ENCODE measurements at regions not wholly inside any gene's neighbourhood (a gene's known extent, or its start where the extent isn't known, plus 50 kb on each side); places are given as distances from the start of the nearest gene placed in this dataset.
"Not testable (repeated sequence)": the region's sequence is repeated elsewhere in the genome, so short reads cannot be mapped to it uniquely, and the experiment has no call there.

DNA sequence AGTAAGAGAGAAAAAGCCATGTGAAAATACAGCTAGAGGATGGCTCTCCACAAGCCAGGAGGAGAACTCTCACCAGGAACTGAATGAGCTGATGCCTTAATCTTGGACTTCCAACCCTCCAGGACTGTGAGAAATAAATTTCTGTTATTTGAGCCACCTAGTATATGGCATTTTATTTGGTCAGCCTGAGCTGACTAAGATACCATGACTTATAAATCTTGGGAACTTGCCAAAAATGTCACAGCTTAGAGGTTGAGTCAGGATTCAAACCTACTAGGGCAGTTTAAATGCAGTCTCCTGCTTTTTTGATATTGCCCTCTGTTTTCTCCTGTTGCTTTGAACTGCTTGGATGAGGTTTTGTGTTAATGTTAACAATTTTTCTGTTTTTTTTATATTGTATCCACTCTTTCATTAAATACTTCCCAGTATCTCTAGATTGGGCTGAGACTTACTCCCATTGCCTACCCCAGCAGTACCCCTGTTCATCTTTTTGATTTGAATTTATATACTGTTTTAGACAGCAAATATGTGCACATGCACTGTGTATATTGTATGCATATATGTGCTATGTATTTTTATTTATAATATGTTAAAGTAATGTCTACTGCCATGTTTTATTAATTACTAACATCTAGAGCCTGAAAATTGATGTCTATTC lies 1223.2 kb downstream of the OTOL1 start:
- no peak overlapping the region for H3K9ac ChIP-seq (ENCODE audit: low read length)
- DNase-seq = peak; percentile 27
- H2BK15ac ChIP-seq (replicated peaks; ENCODE audit: low read depth) = peak overlapping the region; percentile 57
- peak overlapping the region; percentile 55 for H3K4ac ChIP-seq (ENCODE audit: low read depth, low read length)
- no peaks in the 10 kb centered on the region for H3K79me2 ChIP-seq (ENCODE audit: control insufficient read depth, insufficient read depth, low read length)
- no peak overlapping the region for H3K56ac ChIP-seq (ENCODE audit: low read length)
- no peak overlapping the region for H4K5ac ChIP-seq (ENCODE audit: low read length)
- H3K4me1 ChIP-seq (ENCODE audit: control insufficient read depth, low read depth, low read length) = no peaks in the 10 kb centered on the region
- no peak overlapping the region for H3K4me3 ChIP-seq (ENCODE audit: low read length)
- H3K23ac ChIP-seq (ENCODE audit: low read length) = no peak overlapping the region
- H3K27me3 ChIP-seq (ENCODE audit: insufficient read depth, low read length, poor library complexity) = no peaks in the 10 kb centered on the region
- no peaks in the 10 kb centered on the region for H3K79me1 ChIP-seq (ENCODE audit: low read length)
- H3K27ac ChIP-seq (ENCODE audit: low read depth, low read length) = peak overlapping the region; percentile 30
- H2AK5ac ChIP-seq (ENCODE audit: low read length) = no peak overlapping the region
- no peaks in the 10 kb centered on the region for H3K36me3 ChIP-seq (ENCODE audit: control insufficient read depth, insufficient read depth, low read length)
- H2BK120ac ChIP-seq (ENCODE audit: low read depth, low read length) = peak overlapping the region; percentile 24
- peak overlapping the region; percentile 16 for H2BK5ac ChIP-seq (ENCODE audit: low read length)
- peak overlapping the region; percentile 95 for H3K18ac ChIP-seq (ENCODE audit: low read length)
- H3K4me2 ChIP-seq (ENCODE audit: low read length) = no peak overlapping the region
- no peak overlapping the region for H4K8ac ChIP-seq (ENCODE audit: low read depth, low read length)

DNA sequence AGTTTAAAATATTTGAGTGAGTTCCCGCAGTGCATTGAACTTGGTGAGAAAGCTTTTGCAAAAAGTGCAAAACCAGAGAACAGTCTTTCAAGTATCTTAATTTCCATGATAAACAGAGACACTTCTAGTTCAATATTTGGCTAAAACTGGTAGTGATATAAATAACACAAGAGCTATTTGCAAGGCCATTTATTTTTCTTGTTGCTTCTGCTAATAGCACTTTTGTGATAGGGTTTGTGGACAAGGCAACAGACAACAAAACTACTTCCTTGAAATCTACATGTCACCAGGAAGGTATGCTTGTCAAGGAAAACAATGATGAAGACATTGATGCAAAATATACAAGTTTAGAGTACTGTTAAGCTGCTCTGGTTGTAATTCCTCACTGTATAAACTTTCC lies 1225.1 kb downstream of the OTOL1 start:
- Histone ChIP-seq H4K5ac (ENCODE audit: low read length) (no peak overlapping the region), H3K9ac (ENCODE audit: low read length) (no peak overlapping the region), H3K27ac (ENCODE audit: low read depth, low read length) (peak overlapping the region; percentile 49), H3K18ac (ENCODE audit: low read length) (no peak overlapping the region), H2BK5ac (ENCODE audit: low read length) (peak overlapping the region; percentile 54), H2BK120ac (ENCODE audit: low read depth, low read length) (no peak overlapping the region), H3K4me3 (ENCODE audit: low read length) (no peak overlapping the region), H3K23ac (ENCODE audit: low read length) (no peak overlapping the region), H3K4me2 (ENCODE audit: low read length) (no peak overlapping the region), H3K79me1 (ENCODE audit: low read length) (no peaks in the 10 kb centered on the region), H3K27me3 (ENCODE audit: insufficient read depth, low read length, poor library complexity) (no peaks in the 10 kb centered on the region), H2BK15ac (replicated peaks; ENCODE audit: low read depth) (no peak overlapping the region), H3K4me1 (ENCODE audit: control insufficient read depth, low read depth, low read length) (no peaks in the 10 kb centered on the region), H3K79me2 (ENCODE audit: control insufficient read depth, insufficient read depth, low read length) (no peaks in the 10 kb centered on the region), H2AK5ac (ENCODE audit: low read length) (no peak overlapping the region), H3K36me3 (ENCODE audit: control insufficient read depth, insufficient read depth, low read length) (no peaks in the 10 kb centered on the region), H4K8ac (ENCODE audit: low read depth, low read length) (peak overlapping the region; percentile 56), H3K56ac (ENCODE audit: low read length) (peak overlapping the region; percentile 72), H3K4ac (ENCODE audit: low read depth, low read length) (no peak overlapping the region)
- DNase-seq = peak; percentile 79
- WGBS (ENCODE audit: extremely low coverage, insufficient coverage, low lambda C conversion rate) = no CpG with 5 or more reads among the region's 1 CpG

DNA sequence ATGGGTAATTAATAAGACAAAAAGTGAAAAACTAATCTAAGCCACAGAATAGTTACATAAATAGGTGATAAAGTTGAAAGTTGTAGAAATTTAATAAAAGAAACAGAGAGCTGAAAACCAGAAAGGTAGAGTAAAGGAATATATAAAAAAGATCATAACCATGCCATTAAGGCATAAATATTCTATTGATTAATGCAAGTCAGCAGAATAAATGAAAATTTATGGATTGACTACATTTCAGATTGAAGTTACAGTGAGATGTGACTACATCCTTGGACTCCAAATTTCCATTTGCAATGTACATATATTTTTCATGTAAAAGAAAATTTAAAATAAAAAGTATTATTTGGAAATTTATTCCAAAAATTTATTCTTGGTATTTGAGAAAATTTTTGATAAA lies 1225.7 kb downstream of the OTOL1 start:
- Histone ChIP-seq H4K8ac (ENCODE audit: low read depth, low read length) (no peak overlapping the region), H3K4me1 (ENCODE audit: control insufficient read depth, low read depth, low read length) (no peaks in the 10 kb centered on the region), H3K4me2 (ENCODE audit: low read length) (no peak overlapping the region), H3K9ac (ENCODE audit: low read length) (no peak overlapping the region), H2AK5ac (ENCODE audit: low read length) (no peak overlapping the region), H3K79me1 (ENCODE audit: low read length) (no peaks in the 10 kb centered on the region), H4K5ac (ENCODE audit: low read length) (no peak overlapping the region), H2BK15ac (replicated peaks; ENCODE audit: low read depth) (no peak overlapping the region), H3K56ac (ENCODE audit: low read length) (no peak overlapping the region), H2BK120ac (ENCODE audit: low read depth, low read length) (no peak overlapping the region), H3K18ac (ENCODE audit: low read length) (no peak overlapping the region), H3K27ac (ENCODE audit: low read depth, low read length) (no peak overlapping the region), H3K36me3 (ENCODE audit: control insufficient read depth, insufficient read depth, low read length) (no peaks in the 10 kb centered on the region), H3K4ac (ENCODE audit: low read depth, low read length) (no peak overlapping the region), H3K79me2 (ENCODE audit: control insufficient read depth, insufficient read depth, low read length) (no peaks in the 10 kb centered on the region), H3K4me3 (ENCODE audit: low read length) (no peak overlapping the region), H3K23ac (ENCODE audit: low read length) (no peak overlapping the region), H2BK5ac (ENCODE audit: low read length) (no peak overlapping the region), H3K27me3 (ENCODE audit: insufficient read depth, low read length, poor library complexity) (no peaks in the 10 kb centered on the region)
- no peak for DNase-seq

DNA sequence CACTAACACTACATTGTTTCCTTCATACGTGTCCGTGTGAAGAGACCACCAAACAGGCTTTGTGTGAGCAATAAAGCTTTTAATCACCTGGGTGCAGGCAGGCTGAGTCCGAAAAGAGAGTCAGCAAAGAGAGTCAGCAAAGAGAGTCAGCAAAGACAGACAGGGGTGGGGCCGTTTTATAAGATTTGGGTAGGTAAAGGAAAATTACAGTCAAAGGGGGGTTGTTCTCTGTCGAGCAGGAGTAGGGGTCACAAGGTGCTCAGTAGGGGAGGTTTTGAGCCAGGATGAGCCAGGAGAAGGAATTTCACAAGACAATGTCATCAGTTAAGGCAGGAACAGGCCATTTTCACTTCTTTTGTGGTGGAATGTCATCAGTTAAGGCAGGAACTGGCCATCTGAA lies 1226.2 kb downstream of the OTOL1 start:
- H3K27ac ChIP-seq (ENCODE audit: low read depth, low read length); H3K4ac ChIP-seq (ENCODE audit: low read depth, low read length); H3K56ac ChIP-seq (ENCODE audit: low read length); H4K8ac ChIP-seq (ENCODE audit: low read depth, low read length); H3K23ac ChIP-seq (ENCODE audit: low read length); H4K5ac ChIP-seq (ENCODE audit: low read length); H2AK5ac ChIP-seq (ENCODE audit: low read length); H3K9ac ChIP-seq (ENCODE audit: low read length); H3K79me1 ChIP-seq (ENCODE audit: low read length); H2BK15ac ChIP-seq (replicated peaks; ENCODE audit: low read depth); H3K4me3 ChIP-seq (ENCODE audit: low read length); H3K18ac ChIP-seq (ENCODE audit: low read length); H2BK5ac ChIP-seq (ENCODE audit: low read length); H3K27me3 ChIP-seq (ENCODE audit: insufficient read depth, low read length, poor library complexity); H3K79me2 ChIP-seq (ENCODE audit: control insufficient read depth, insufficient read depth, low read length); H3K4me2 ChIP-seq (ENCODE audit: low read length); H2BK120ac ChIP-seq (ENCODE audit: low read depth, low read length); H3K4me1 ChIP-seq (ENCODE audit: control insufficient read depth, low read depth, low read length); H3K36me3 ChIP-seq (ENCODE audit: control insufficient read depth, insufficient read depth, low read length): not testable (repeated sequence)
- DNase-seq = peak; percentile 85
- WGBS (ENCODE audit: extremely low coverage, insufficient coverage, low lambda C conversion rate) = no CpG with 5 or more reads among the region's 5 CpGs

DNA sequence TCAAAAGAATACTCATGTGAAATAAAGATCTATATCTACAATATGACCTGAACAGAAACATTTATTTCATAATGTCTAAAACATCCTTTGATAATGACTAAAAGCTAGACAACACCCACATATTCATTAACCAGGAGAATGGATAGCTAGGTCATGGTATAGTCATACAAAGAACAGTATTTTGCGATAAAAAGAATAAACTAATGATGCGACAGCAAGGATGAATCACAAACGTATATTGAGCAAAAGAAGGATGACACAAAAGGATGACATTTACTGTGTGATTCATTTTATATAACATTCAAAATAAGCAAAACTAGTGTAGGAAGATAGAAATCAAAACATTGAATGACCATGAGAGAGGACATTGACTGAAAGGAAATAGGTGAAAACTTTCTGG lies 1233.1 kb downstream of the OTOL1 start:
- Histone ChIP-seq H3K36me3 (ENCODE audit: control insufficient read depth, insufficient read depth, low read length) (no peaks in the 10 kb centered on the region), H3K18ac (ENCODE audit: low read length) (no peak overlapping the region), H3K4me3 (ENCODE audit: low read length) (no peak overlapping the region), H2BK15ac (replicated peaks; ENCODE audit: low read depth) (no peak overlapping the region), H3K23ac (ENCODE audit: low read length) (no peak overlapping the region), H2AK5ac (ENCODE audit: low read length) (no peak overlapping the region), H3K4me2 (ENCODE audit: low read length) (no peak overlapping the region), H3K9ac (ENCODE audit: low read length) (no peak overlapping the region), H3K4me1 (ENCODE audit: control insufficient read depth, low read depth, low read length) (no peaks in the 10 kb centered on the region), H3K79me1 (ENCODE audit: low read length) (no peaks in the 10 kb centered on the region), H3K27ac (ENCODE audit: low read depth, low read length) (no peak overlapping the region), H3K79me2 (ENCODE audit: control insufficient read depth, insufficient read depth, low read length) (no peaks in the 10 kb centered on the region), H3K4ac (ENCODE audit: low read depth, low read length) (no peak overlapping the region), H4K8ac (ENCODE audit: low read depth, low read length) (no peak overlapping the region), H3K27me3 (ENCODE audit: insufficient read depth, low read length, poor library complexity) (no peaks in the 10 kb centered on the region), H2BK120ac (ENCODE audit: low read depth, low read length) (no peak overlapping the region), H3K56ac (ENCODE audit: low read length) (no peak overlapping the region), H2BK5ac (ENCODE audit: low read length) (no peak overlapping the region), H4K5ac (ENCODE audit: low read length) (no peak overlapping the region)
- WGBS (ENCODE audit: extremely low coverage, insufficient coverage, low lambda C conversion rate) = no CpG with 5 or more reads among the region's 3 CpGs
- DNase-seq = no peak

DNA sequence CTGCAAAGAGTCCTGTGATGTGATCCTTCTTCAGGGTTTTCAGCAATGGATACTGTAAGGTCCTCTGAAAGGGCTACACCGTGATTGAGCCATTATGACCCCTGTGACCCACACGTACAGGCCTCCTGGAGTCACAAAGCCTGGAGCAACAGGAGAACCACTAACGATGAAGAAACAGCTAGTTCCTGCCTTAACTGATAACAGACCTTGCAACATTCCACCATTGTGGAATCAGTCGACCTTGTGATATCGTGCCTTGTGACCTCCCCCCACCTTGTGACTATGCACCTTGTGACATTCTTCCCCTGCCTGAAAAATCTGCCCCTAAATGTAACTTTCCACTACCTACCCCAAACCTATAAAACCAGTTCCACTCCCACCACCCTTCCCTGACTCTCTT lies 1235.4 kb downstream of the OTOL1 start:
- H4K5ac ChIP-seq (ENCODE audit: low read length); H2BK120ac ChIP-seq (ENCODE audit: low read depth, low read length); H2AK5ac ChIP-seq (ENCODE audit: low read length); H3K79me2 ChIP-seq (ENCODE audit: control insufficient read depth, insufficient read depth, low read length); H4K8ac ChIP-seq (ENCODE audit: low read depth, low read length); H3K4ac ChIP-seq (ENCODE audit: low read depth, low read length); H3K27me3 ChIP-seq (ENCODE audit: insufficient read depth, low read length, poor library complexity); H3K36me3 ChIP-seq (ENCODE audit: control insufficient read depth, insufficient read depth, low read length); H2BK15ac ChIP-seq (replicated peaks; ENCODE audit: low read depth); H3K79me1 ChIP-seq (ENCODE audit: low read length); H3K23ac ChIP-seq (ENCODE audit: low read length); H3K18ac ChIP-seq (ENCODE audit: low read length); H3K4me2 ChIP-seq (ENCODE audit: low read length); H2BK5ac ChIP-seq (ENCODE audit: low read length); H3K56ac ChIP-seq (ENCODE audit: low read length); H3K4me3 ChIP-seq (ENCODE audit: low read length); H3K9ac ChIP-seq (ENCODE audit: low read length); H3K4me1 ChIP-seq (ENCODE audit: control insufficient read depth, low read depth, low read length); H3K27ac ChIP-seq (ENCODE audit: low read depth, low read length): not testable (repeated sequence)
- whole genome bisulfite sequencing (ENCODE audit: extremely low coverage, insufficient coverage, low lambda C conversion rate) = no CpG with 5 or more reads among the region's 5 CpGs
- peak; percentile 69 for DNase-seq
